ENCODE measurements at regions not wholly inside any gene's neighbourhood (a gene's known extent, or its start where the extent isn't known, plus 50 kb on each side); places are given as distances from the start of the nearest gene placed in this dataset.

DNA sequence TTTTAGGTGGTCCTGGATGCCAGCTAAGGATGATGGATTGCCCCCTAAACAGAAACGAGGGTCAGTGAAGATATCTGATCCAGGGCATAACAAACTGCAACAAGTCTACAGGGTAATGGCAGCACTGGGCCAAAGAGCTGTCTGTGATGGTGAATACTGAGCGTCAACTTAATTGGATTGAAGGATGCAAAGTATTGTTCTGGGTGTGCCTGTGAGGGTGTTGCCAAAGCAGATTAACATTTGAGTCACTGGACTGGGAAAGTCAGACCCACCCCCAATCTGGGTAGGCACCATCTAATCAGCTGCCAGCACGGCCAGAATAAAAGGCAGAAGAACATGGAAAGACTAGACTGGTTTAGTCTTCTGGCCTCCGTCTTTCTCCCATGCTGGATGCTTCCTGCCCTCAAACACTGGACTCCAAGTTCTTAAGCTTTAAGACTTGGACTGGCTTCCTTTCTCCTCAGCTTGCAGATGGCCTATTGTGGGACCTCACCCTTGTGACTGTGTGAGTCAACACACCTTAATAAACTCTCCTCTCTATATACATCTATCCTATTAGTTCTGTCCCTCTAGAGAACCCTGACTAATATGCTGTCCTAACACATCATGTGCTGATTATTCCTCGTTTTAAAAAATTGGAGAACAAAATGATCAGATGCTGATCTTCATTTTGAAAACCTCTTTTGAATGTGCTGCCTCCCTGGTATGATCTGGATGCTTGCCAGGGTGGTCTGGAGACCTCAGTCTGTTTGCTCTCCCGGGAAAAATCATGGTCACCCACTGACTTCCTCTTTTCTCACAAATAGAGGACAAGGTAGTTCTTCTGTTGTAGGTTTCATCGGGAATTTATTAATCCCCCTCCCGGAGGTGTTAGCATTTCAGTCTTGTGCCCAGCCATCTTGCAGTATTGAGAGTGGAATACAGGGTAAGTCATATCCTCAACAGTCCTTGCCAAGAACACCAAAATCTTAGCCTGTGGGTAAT, 234.7 kb downstream of the SETD4 start:
- no peak for DNase-seq
- no peak overlapping the region for H3K9ac ChIP-seq (ENCODE audit: insufficient read depth in 1 of 2, low read length in 2 of 2)
- TF ChIP-seq, protein P1, sequence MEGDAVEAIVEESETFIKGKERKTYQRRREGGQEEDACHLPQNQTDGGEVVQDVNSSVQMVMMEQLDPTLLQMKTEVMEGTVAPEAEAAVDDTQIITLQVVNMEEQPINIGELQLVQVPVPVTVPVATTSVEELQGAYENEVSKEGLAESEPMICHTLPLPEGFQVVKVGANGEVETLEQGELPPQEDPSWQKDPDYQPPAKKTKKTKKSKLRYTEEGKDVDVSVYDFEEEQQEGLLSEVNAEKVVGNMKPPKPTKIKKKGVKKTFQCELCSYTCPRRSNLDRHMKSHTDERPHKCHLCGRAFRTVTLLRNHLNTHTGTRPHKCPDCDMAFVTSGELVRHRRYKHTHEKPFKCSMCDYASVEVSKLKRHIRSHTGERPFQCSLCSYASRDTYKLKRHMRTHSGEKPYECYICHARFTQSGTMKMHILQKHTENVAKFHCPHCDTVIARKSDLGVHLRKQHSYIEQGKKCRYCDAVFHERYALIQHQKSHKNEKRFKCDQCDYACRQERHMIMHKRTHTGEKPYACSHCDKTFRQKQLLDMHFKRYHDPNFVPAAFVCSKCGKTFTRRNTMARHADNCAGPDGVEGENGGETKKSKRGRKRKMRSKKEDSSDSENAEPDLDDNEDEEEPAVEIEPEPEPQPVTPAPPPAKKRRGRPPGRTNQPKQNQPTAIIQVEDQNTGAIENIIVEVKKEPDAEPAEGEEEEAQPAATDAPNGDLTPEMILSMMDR (IDR thresholded peaks at IDR 0.05; ENCODE audit: control extremely low read depth, extremely low read depth) = no peak
- H3K4me3 ChIP-seq = no peak overlapping the region
- no peak for ATAC-seq (ENCODE audit: insufficient read depth, low FRiP score)
- no peaks in the 10 kb centered on the region for H3K9me3 ChIP-seq (ENCODE audit: control insufficient read depth in 4 of 4, insufficient read depth in 3 of 4, low read length in 3 of 4)
- H3K36me3 ChIP-seq (ENCODE audit: control insufficient read depth in 4 of 4, insufficient read depth in 4 of 4, low read length in 4 of 4) = no peaks in the 10 kb centered on the region
- no peak overlapping the region for H3K27ac ChIP-seq (ENCODE audit: low read depth in 1 of 2, low read length in 1 of 2)
- no peaks in the 10 kb centered on the region for H3K4me1 ChIP-seq (ENCODE audit: control insufficient read depth in 5 of 5, insufficient read depth in 5 of 5, low read length in 5 of 5)
- peaks cover 0 to 2% (median 0%) of the 10 kb centered on the region in 3 donors for H3K27me3 ChIP-seq (ENCODE audit: control insufficient read depth in 3 of 3, insufficient read depth in 3 of 3, low read length in 2 of 3)
- WGBS, 2 donors = 74 to 80% methylated on average over 8 of the region's 8 CpGs

DNA sequence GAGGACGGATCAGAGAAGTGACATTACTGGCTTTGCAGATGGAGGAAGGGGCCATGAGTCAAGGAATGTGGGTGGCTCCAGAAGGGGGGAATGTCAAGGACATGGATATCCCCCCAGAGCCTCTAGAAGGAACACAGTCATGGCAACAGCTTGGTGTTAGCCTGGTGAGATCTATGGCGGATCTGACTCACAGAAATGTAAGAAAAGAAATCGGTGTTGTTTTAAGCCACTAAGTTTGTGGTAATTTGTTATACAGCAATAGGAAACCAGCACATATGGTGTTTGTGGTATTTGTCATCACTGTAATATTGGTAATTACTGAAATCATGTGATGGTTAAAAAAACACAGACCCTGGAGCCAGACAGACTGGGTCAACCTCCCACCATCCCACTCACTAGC, 236.2 kb downstream of the SETD4 start:
- DNase-seq (no peak), ATAC-seq (ENCODE audit: insufficient read depth, low FRiP score) (no peak)
- Histone ChIP-seq H3K9ac (ENCODE audit: insufficient read depth in 1 of 2, low read length in 2 of 2) (no peak overlapping the region), H3K4me3 (no peak overlapping the region), H3K36me3 (ENCODE audit: control insufficient read depth in 4 of 4, insufficient read depth in 4 of 4, low read length in 4 of 4) (no peaks in the 10 kb centered on the region), H3K27me3 (ENCODE audit: control insufficient read depth in 3 of 3, insufficient read depth in 3 of 3, low read length in 2 of 3) (peaks cover 0 to 2% (median 0%) of the 10 kb centered on the region in 3 donors), H3K9me3 (ENCODE audit: control insufficient read depth in 4 of 4, insufficient read depth in 3 of 4, low read length in 3 of 4) (no peaks in the 10 kb centered on the region), H3K4me1 (ENCODE audit: control insufficient read depth in 5 of 5, insufficient read depth in 5 of 5, low read length in 5 of 5) (no peaks in the 10 kb centered on the region), H3K27ac (ENCODE audit: low read depth in 1 of 2, low read length in 1 of 2) (no peak overlapping the region)
- TF ChIP-seq, protein P1 (IDR thresholded peaks at IDR 0.05; ENCODE audit: control extremely low read depth, extremely low read depth) = no peak
- 91 to 94% methylated on average over 3 of the region's 3 CpGs for WGBS, 2 donors

DNA sequence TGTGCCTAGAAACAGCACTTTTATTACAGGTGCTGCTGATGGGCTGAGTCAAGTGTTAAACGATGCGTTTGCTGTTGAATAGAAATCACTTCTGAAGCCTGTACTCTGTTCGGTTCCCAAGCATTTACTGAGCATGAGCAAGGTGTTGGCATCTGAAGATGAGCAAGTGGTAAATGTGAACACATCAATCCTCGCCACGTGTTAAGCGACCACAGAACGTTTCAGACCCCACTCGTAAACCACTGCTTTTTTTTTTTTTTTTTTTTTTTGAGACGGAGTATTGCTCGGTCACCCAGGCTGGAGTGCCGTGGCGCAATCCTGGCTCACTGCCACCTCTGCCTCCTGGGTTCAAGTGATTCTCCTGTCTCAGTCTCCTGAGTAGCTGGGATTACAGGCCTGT, 241.2 kb downstream of the SETD4 start:
- no peaks in the 10 kb centered on the region for H3K36me3 ChIP-seq (ENCODE audit: control insufficient read depth in 4 of 4, insufficient read depth in 4 of 4, low read length in 4 of 4)
- no peaks in the 10 kb centered on the region for H3K4me1 ChIP-seq (ENCODE audit: control insufficient read depth in 5 of 5, insufficient read depth in 5 of 5, low read length in 5 of 5)
- DNase-seq (no peak), ATAC-seq (ENCODE audit: insufficient read depth, low FRiP score) (no peak)
- H3K9ac ChIP-seq (ENCODE audit: insufficient read depth in 1 of 2, low read length in 2 of 2) = no peak overlapping the region
- H3K9me3 ChIP-seq (ENCODE audit: control insufficient read depth in 4 of 4, insufficient read depth in 3 of 4, low read length in 3 of 4) = no peaks in the 10 kb centered on the region
- TF ChIP-seq, protein P1 (IDR thresholded peaks at IDR 0.05; ENCODE audit: control extremely low read depth, extremely low read depth) = no peak
- no peaks in the 10 kb centered on the region for H3K27me3 ChIP-seq (ENCODE audit: control insufficient read depth in 3 of 3, insufficient read depth in 3 of 3, low read length in 2 of 3)
- 81 to 87% methylated on average over 11 to 12 of the region's 12 CpGs for WGBS, 2 donors
- no peak overlapping the region for H3K27ac ChIP-seq (ENCODE audit: low read depth in 1 of 2, low read length in 1 of 2)
- no peak overlapping the region for H3K4me3 ChIP-seq
